Medulla oblongata (tissue), 1 donor: ENCODE measurements at regions not wholly inside any gene's neighbourhood (a gene's known extent, or its start where the extent isn't known, plus 50 kb on each side); places are given as distances from the start of the nearest gene placed in this dataset.

Experiments used
- DNase-seq: peaks from one replicate; pipeline ENCODE4 v3.0.0-alpha.2; 2015; ENCODE audit errors: extremely low spot score

GRCh38 chr2:138104071-138104470 lies 139.8 kb downstream of the HNMT start:
- DNase-seq = no peak

- DNase-seq = no peak
These were observed 141.1 kb downstream of the HNMT start for GRCh38 chr2:138105358-138105757.

GRCh38 chr2:138106606-138107005 lies 142.3 kb downstream of the HNMT start:
- DNase-seq = no peak

GRCh38 chr2:138107288-138107687 lies 143.0 kb downstream of the HNMT start:
- no peak for DNase-seq

- no peak for DNase-seq
These were observed 146.3 kb downstream of the HNMT start for GRCh38 chr2:138110453-138111083.

GRCh38 chr2:138112536-138112935 lies 148.3 kb downstream of the HNMT start:
- DNase-seq = no peak

- DNase-seq = no peak
These were observed 149.7 kb downstream of the HNMT start for GRCh38 chr2:138113871-138114525.

GRCh38 chr2:138115666-138116065 lies 151.4 kb downstream of the HNMT start:
- no peak for DNase-seq

- DNase-seq = no peak
These were observed 152.2 kb downstream of the HNMT start for GRCh38 chr2:138116456-138116855.

GRCh38 chr2:138121666-138122661 lies 157.7 kb downstream of the HNMT start:
- no peak for DNase-seq

GRCh38 chr2:138122891-138123290 lies 158.6 kb downstream of the HNMT start:
- no peak for DNase-seq

GRCh38 chr2:138123741-138124140 lies 159.5 kb downstream of the HNMT start:
- no peak for DNase-seq

GRCh38 chr2:138124521-138124920 lies 160.2 kb downstream of the HNMT start:
- no peak for DNase-seq

GRCh38 chr2:138125306-138126288 lies 161.3 kb downstream of the HNMT start:
- DNase-seq = no peak

- no peak for DNase-seq
These were observed 167.8 kb downstream of the HNMT start for GRCh38 chr2:138132108-138132507.

- no peak for DNase-seq
These were observed 173.7 kb downstream of the HNMT start for GRCh38 chr2:138137949-138138348.

GRCh38 chr2:138147796-138148195 lies 183.5 kb downstream of the HNMT start:
- DNase-seq = no peak

- no peak for DNase-seq
These were observed 191.0 kb downstream of the HNMT start for GRCh38 chr2:138155304-138155703.

GRCh38 chr2:138157372-138157771 lies 193.1 kb downstream of the HNMT start:
- no peak for DNase-seq

- DNase-seq = no peak
These were observed 206.2 kb downstream of the HNMT start for GRCh38 chr2:138170485-138170884.

- no peak for DNase-seq
These were observed 207.0 kb downstream of the HNMT start for GRCh38 chr2:138171244-138171643.
